OCI-LY7 (cell line): ENCODE measurements at regions not wholly inside any gene's neighbourhood (a gene's known extent, or its start where the extent isn't known, plus 50 kb on each side); places are given as distances from the start of the nearest gene placed in this dataset.

Experiments used
- BruUV-seq: library from RNA; stranded (reverse); fragments of 400-500 nt; replicated peaks from 2 replicates; lab custom pipeline; 2021; lab: Mats Ljungman, UMichigan
- CTCF ChIA-PET: fragments of 300-600 bp; sonication (Branson Sonifier 250); formaldehyde crosslinking; loops from one replicate; lab custom pipeline; 2022; ENCODE audit warnings: antibody characterized with exemption; ENCODE audit not compliant: unreplicated experiment; lab: Charles Lee
- POLR2A ChIA-PET: fragments of 300-600 bp; sonication (Branson Sonifier 250); formaldehyde crosslinking; loops from one replicate; lab custom pipeline; 2022; ENCODE audit warnings: antibody characterized with exemption; lab: Charles Lee
- DNase-seq: peaks from one replicate; pipeline ENCODE4 v3.0.0-alpha.2; 2015; ENCODE audit warnings: low spot score
- H2AFZ ChIP-seq: fragments of 200-600 bp; sonication (generic), shearing (Covaris generic); 2 replicates; pipeline ENCODE4 v1.6.1; 2014; ENCODE audit warnings: mild to moderate bottlenecking, antibody characterized with exemption, low read length, moderate library complexity
- H3K27ac ChIP-seq: fragments of 200-600 bp; sonication (generic); 2 replicates; pipeline ENCODE4 v1.5.1; 2014; ENCODE audit warnings: mixed run types, low read depth, mild to moderate bottlenecking, moderate library complexity, low read length, inconsistent platforms; ENCODE audit not compliant: poor library complexity, severe bottlenecking
- H3K36me3 ChIP-seq: fragments of 200-600 bp; sonication (generic); 2 replicates; pipeline ENCODE4 v1.6.1; 2014; ENCODE audit warnings: mild to moderate bottlenecking, antibody characterized with exemption, low read length, moderate library complexity, mixed read lengths; ENCODE audit not compliant: insufficient read depth
- H3K4me1 ChIP-seq: fragments of 200-600 bp; sonication (generic); 2 replicates; pipeline ENCODE4 v1.5.1; 2014; ENCODE audit warnings: mild to moderate bottlenecking, low read length; ENCODE audit not compliant: insufficient read depth, poor library complexity, severe bottlenecking
- H3K4me2 ChIP-seq: fragments of 200-600 bp; sonication (generic); 2 replicates; pipeline ENCODE4 v1.6.1; 2014; ENCODE audit warnings: mild to moderate bottlenecking, low read length
- H3K4me3 ChIP-seq: fragments of 200-600 bp; sonication (generic); 2 replicates; pipeline ENCODE4 v1.5.1; 2014; ENCODE audit warnings: mild to moderate bottlenecking, low read depth, low read length; ENCODE audit not compliant: poor library complexity, severe bottlenecking
- H3K79me2 ChIP-seq: fragments of 200-600 bp; sonication (generic); 2 replicates; pipeline ENCODE4 v1.6.1; 2016; ENCODE audit warnings: low read depth, mild to moderate bottlenecking, low read length, moderate library complexity, mixed read lengths; ENCODE audit not compliant: insufficient read depth
- H3K9me2 ChIP-seq: fragments of 200-600 bp; sonication (generic); 2 replicates; pipeline ENCODE4 v1.6.1; 2016; ENCODE audit warnings: mild to moderate bottlenecking, low read length, mixed read lengths; ENCODE audit not compliant: insufficient read depth
- H3K9me3 ChIP-seq: fragments of 200-600 bp; sonication (generic); 2 replicates; pipeline ENCODE4 v1.6.1; 2014; ENCODE audit warnings: mild to moderate bottlenecking, mixed run types, low read length, mixed read lengths
- H4K20me1 ChIP-seq: fragments of 200-600 bp; sonication (generic); 2 replicates; pipeline ENCODE4 v1.6.1; 2014; ENCODE audit warnings: mild to moderate bottlenecking, antibody characterized with exemption, low read length, moderate library complexity, mixed read lengths; ENCODE audit not compliant: insufficient read depth
- EZH2phosphoT487 ChIP-seq: fragments of 200-600 bp; sonication (generic); IDR thresholded peaks from 2 replicates; pipeline ENCODE4 v1.6.1; 2018; ENCODE audit warnings: low read depth, borderline replicate concordance, mild to moderate bottlenecking, mixed run types, antibody characterized with exemption, low read length, moderate library complexity, mixed read lengths
- intact Hi-C: fragments of 100-400 bp; cut with micrococcal nuclease; formaldehyde crosslinking; loops from one replicate; pipeline ENCODE4 v1.10.0; 2022; ENCODE audit not compliant: unreplicated experiment
- TF ChIP-seq, protein P1 (sequence below): fragments of 200-600 bp; sonication (generic); conservative IDR thresholded peaks from 2 replicates; pipeline ENCODE4 v1.5.1; 2014; ENCODE audit warnings: mild to moderate bottlenecking, antibody characterized with exemption, low read length, moderate library complexity, mixed read lengths

DNA sequence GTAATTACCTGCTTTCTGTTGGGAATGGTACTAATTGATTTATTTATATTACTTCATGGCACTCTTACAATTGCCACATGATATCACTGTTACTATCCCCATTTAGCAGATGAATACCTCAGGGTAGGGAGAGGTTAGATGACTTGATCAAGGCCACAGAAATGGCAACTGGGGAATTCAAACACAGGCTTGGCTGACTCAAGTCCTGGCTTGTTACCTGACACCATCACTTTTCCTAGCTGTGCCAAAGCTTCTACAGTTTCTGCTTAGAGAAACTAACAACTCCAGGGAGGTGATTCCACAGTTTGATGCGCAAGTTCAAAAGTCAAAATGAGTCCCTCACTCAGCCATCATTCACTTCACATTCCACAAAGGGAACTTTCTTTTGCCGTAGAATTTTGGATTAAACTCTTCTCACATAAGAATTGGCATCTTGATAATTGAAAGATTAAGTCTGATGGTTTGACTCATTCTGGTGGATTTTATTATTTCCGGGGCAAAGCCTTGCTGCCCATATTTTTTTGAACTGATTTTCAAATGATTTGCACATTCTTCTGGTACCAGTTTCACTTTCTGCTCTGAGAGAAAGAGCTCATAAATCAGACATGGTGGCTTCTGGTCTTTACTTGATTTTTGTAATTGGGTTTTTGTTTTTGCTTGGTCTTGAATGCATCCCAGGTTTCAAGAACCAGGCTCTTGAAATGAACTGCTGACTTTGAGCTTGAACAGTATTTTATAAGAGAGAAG is 656.8 kb downstream of the BCL11A start:
- no peaks in the 10 kb centered on the region for H3K9me2 ChIP-seq
- ChIA-PET POLR2A (interaction anchor here (0.6 to 1.8 kb wide), 3 partner anchors 9 to 64 kb away, joined by 3 to 5 read pairs (median 4); no protein-coding TSS in a partner anchor), CTCF (no interaction called here)
- no peaks in the 10 kb centered on the region for H3K79me2 ChIP-seq
- H4K20me1 ChIP-seq: no peaks in the 10 kb centered on the region
- H3K9me3 ChIP-seq: no peaks in the 10 kb centered on the region
- DNase-seq: no peak
- H3K4me3 ChIP-seq: no peak overlapping the region
- H3K36me3 ChIP-seq: no peaks in the 10 kb centered on the region
- no TSS peak for BruUV-seq
- H3K4me1 ChIP-seq: no peaks in the 10 kb centered on the region
- no peak overlapping the region for H3K4me2 ChIP-seq
- no peak overlapping the region for H2AFZ ChIP-seq
- intact Hi-C loops: no loop called here
- H3K27ac ChIP-seq: no peak overlapping the region
- no peak for TF ChIP-seq EZH2phosphoT487
- TF ChIP-seq, protein P1, sequence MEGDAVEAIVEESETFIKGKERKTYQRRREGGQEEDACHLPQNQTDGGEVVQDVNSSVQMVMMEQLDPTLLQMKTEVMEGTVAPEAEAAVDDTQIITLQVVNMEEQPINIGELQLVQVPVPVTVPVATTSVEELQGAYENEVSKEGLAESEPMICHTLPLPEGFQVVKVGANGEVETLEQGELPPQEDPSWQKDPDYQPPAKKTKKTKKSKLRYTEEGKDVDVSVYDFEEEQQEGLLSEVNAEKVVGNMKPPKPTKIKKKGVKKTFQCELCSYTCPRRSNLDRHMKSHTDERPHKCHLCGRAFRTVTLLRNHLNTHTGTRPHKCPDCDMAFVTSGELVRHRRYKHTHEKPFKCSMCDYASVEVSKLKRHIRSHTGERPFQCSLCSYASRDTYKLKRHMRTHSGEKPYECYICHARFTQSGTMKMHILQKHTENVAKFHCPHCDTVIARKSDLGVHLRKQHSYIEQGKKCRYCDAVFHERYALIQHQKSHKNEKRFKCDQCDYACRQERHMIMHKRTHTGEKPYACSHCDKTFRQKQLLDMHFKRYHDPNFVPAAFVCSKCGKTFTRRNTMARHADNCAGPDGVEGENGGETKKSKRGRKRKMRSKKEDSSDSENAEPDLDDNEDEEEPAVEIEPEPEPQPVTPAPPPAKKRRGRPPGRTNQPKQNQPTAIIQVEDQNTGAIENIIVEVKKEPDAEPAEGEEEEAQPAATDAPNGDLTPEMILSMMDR: no peak

DNA sequence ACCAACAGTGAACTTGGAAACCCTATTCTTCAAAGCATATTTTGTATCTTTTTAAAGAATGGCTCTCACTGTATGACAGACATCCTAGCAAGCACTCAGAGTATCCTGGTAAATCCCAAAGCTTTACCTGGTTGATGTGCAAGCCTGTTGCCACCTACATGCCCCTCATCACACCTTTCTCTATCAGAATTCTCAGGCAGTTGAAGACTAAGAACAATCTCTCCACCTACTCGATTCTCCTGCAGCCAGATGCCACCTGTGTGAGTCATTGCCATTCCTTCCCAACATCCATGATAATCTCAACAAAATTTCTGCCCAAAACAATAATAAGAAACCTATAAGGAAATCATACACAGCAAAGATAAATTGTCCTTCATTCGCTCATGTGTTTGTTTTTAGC is 659.8 kb downstream of the BCL11A start:
- BruUV-seq: no TSS peak
- Histone ChIP-seq H3K9me2 (no peaks in the 10 kb centered on the region), H3K4me3 (no peak overlapping the region), H3K4me1 (peaks cover 1% of the 10 kb centered on the region), H2AFZ (no peak overlapping the region), H3K9me3 (no peaks in the 10 kb centered on the region), H3K79me2 (no peaks in the 10 kb centered on the region), H3K4me2 (no peak overlapping the region), H3K27ac (no peak overlapping the region), H3K36me3 (no peaks in the 10 kb centered on the region), H4K20me1 (no peaks in the 10 kb centered on the region)
- intact Hi-C loops: no loop called here
- TF ChIP-seq, protein P1: no peak
- no peak for TF ChIP-seq EZH2phosphoT487
- DNase-seq: no peak
- POLR2A ChIA-PET: no interaction called here
- CTCF ChIA-PET: no interaction called here

DNA sequence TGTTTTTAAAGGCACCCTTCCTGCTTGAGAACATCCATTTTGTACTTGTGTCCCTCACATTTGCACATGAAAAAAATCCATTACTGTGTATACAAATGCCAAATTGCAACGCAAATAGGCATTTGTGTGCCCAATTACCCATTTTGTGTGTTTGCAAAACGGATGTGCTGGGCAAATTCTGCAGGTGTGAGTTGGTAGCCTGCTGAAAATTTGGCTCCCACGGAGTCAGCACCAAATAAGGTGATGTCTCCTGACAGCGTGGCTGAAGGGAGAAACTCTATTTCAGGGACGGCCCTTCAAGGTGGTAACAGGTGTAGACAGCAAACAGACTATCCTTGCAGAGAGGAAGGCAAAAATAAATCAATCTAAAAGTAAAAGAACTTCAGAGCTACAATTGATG is 661.1 kb downstream of the BCL11A start:
- H3K36me3 ChIP-seq: no peaks in the 10 kb centered on the region
- H3K4me1 ChIP-seq: peaks cover 13% of the 10 kb centered on the region
- H2AFZ ChIP-seq: no peak overlapping the region
- no peak for TF ChIP-seq EZH2phosphoT487
- TF ChIP-seq, protein P1: no peak
- no TSS peak for BruUV-seq
- H3K9me3 ChIP-seq: no peaks in the 10 kb centered on the region
- POLR2A ChIA-PET: interaction anchor here (0.5 kb wide), 1 partner anchor 1372 kb away, joined by 4 read pairs; no protein-coding TSS in a partner anchor
- H3K79me2 ChIP-seq: no peaks in the 10 kb centered on the region
- CTCF ChIA-PET: no interaction called here
- no peak overlapping the region for H3K4me2 ChIP-seq
- DNase-seq: no peak
- H4K20me1 ChIP-seq: no peaks in the 10 kb centered on the region
- intact Hi-C loops: no loop called here
- H3K27ac ChIP-seq: no peak overlapping the region
- no peak overlapping the region for H3K4me3 ChIP-seq
- no peaks in the 10 kb centered on the region for H3K9me2 ChIP-seq
